ENCODE measurements at regions not wholly inside any gene's neighbourhood (a gene's known extent, or its start where the extent isn't known, plus 50 kb on each side); places are given as distances from the start of the nearest gene placed in this dataset.

DNA sequence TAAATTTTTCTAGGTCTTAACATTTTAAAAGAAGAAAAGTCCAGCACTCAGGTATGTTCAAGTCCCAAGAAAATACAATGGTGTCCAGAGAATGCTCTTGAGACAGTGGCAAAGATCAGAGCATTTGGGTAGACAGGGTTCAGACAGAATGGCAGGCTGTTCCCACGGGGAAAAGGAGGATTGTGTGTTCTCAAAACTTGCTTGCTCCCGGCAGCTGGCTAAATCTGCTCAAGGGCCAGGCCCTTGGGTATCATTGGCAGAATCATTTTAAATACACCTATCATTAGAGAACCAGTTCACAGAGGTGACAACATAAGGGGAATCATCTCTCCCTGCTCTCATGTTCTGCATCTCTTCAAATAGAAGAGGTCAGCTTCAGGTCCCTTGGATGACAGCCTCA lies 456.3 kb downstream of the DTHD1 start:
- Histone ChIP-seq H3K36me3 (no peaks in the 10 kb centered on the region), H3K4me3 (ENCODE audit: low read depth, low read length) (no peak overlapping the region), H3K27me3 (no peaks in the 10 kb centered on the region), H3K9me3 (no peaks in the 10 kb centered on the region), H3K4me1 (no peaks in the 10 kb centered on the region)
- DNase-seq = no peak
- no peak for TF ChIP-seq CTCF (IDR thresholded peaks at IDR 0.05; ENCODE audit: low read depth, low read length)

- Histone ChIP-seq H3K27me3 (no peaks in the 10 kb centered on the region), H3K4me3 (ENCODE audit: low read depth, low read length) (no peak overlapping the region), H3K9me3 (no peaks in the 10 kb centered on the region), H3K4me1 (no peaks in the 10 kb centered on the region), H3K36me3 (no peaks in the 10 kb centered on the region)
- TF ChIP-seq CTCF (IDR thresholded peaks at IDR 0.05; ENCODE audit: low read depth, low read length) = no peak
- DNase-seq = no peak
Observed at GRCh38 chr4:36740796-36741310, 459.4 kb downstream of the DTHD1 start.

GRCh38 chr4:36747277-36748129 lies 466.1 kb downstream of the DTHD1 start:
- H3K4me3 ChIP-seq (ENCODE audit: low read depth, low read length) = no peak overlapping the region
- no peak for DNase-seq
- no peaks in the 10 kb centered on the region for H3K4me1 ChIP-seq
- no peaks in the 10 kb centered on the region for H3K9me3 ChIP-seq
- TF ChIP-seq CTCF (IDR thresholded peaks at IDR 0.05; ENCODE audit: low read depth, low read length) = no peak
- H3K36me3 ChIP-seq = no peaks in the 10 kb centered on the region
- no peaks in the 10 kb centered on the region for H3K27me3 ChIP-seq

DNA sequence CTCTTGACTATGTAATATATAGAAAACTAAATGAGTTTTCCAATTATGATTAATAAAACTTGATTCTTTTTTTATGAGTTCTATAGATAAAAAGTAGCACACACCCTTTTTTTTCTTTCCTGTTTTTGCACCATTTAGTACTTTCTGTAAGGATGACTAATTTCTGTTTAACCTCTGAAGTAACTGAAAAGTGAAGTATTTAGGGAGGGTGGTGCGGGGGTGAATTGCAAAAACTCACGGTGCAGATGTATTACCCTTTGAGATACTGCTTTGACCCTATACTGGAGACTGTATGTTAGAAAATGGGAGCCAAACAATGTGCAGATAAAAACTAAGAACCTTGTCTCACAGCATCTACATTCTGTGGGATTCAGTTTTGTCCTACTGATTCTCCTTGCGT lies 471.6 kb downstream of the DTHD1 start:
- H3K4me1 ChIP-seq = no peaks in the 10 kb centered on the region
- H3K36me3 ChIP-seq = no peaks in the 10 kb centered on the region
- H3K4me3 ChIP-seq (ENCODE audit: low read depth, low read length) = no peak overlapping the region
- no peak for TF ChIP-seq CTCF (IDR thresholded peaks at IDR 0.05; ENCODE audit: low read depth, low read length)
- DNase-seq = no peak
- H3K9me3 ChIP-seq = peaks cover 3% of the 10 kb centered on the region; the same call in 1 of the 2 replicates
- H3K27me3 ChIP-seq = no peaks in the 10 kb centered on the region

DNA sequence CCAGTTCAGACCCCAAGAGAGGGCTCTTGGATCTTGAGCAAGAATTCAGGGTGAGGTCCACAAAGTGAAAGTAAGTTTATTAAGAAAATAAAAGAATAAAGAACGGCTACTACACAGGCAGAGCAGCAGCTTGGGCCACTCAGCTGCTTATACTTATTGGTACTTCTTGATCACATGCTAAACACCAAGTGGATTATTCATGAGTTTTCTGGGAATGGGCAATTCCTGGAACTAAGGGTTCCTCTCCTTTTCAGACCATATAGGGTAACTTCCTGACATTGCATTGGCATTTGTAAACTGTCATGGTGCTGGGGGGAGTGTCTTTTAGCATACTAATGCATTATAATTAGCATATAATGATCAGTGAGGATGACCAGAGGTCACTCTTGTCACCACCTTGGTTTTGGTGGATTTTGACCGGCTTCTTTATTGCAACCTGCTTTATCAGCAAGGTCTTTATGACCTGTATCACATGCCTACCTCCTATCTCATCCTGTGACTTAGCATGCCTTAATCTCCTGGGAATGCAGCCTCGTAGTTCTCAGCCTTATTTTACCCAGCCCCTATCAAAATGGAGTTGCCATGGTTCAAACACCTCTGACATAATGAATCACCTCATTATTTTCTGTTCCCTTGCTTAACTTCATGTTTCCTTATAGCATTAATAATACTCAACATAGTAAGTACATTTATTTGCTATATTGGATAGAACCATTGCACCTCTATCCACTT lies 476.3 kb downstream of the DTHD1 start:
- Histone ChIP-seq H3K36me3 (no peaks in the 10 kb centered on the region), H3K4me3 (ENCODE audit: low read depth, low read length) (no peak overlapping the region), H3K9me3 (peaks cover 3% of the 10 kb centered on the region; the same call in 1 of the 2 replicates), H3K4me1 (no peaks in the 10 kb centered on the region), H3K27me3 (no peaks in the 10 kb centered on the region)
- no peak for TF ChIP-seq CTCF (IDR thresholded peaks at IDR 0.05; ENCODE audit: low read depth, low read length)
- DNase-seq = no peak

Measured in BE2C (cell line).